B cell (primary cell): ENCODE measurements at regions not wholly inside any gene's neighbourhood (a gene's known extent, or its start where the extent isn't known, plus 50 kb on each side); places are given as distances from the start of the nearest gene placed in this dataset.

ENCODE experiments used
- ATAC-seq: fragments of 200-7000 bp; cut with Tn5 transposase; one replicate; pipeline ENCODE4 v1.10.0; 2021; ENCODE audit warnings: low read depth, mild to moderate bottlenecking, moderate number of reproducible peaks, moderate library complexity
- CTCF ChIA-PET: fragments of 350-600 bp; sonication (Branson Sonifier 250); formaldehyde crosslinking; loops from one replicate; lab custom pipeline; 2021; ENCODE audit warnings: antibody characterized with exemption, inconsistent platforms; lab: Charles Lee
- POLR2A ChIA-PET: fragments of 350-600 bp; sonication (Branson Sonifier 250); formaldehyde crosslinking; loops from one replicate; lab custom pipeline; 2021; ENCODE audit warnings: antibody characterized with exemption; lab: Charles Lee
- DNase-seq: peaks from one replicate; pipeline ENCODE4 v3.0.0; 2013
- H2AFZ ChIP-seq: 2 replicates; pipeline ENCODE4 v1.6.1; 2012; ENCODE audit warnings: mild to moderate bottlenecking, low read depth, low read length; ENCODE audit not compliant: insufficient read depth, poor library complexity, severe bottlenecking
- H3K27ac ChIP-seq, 2 donors: 1 replicate in 1 of 2; 2 replicates in 1 of 2; pipeline ENCODE4 v1.5.1; 2012 to 2013; ENCODE audit warnings: low read length in 2 of 2, mild to moderate bottlenecking in 2 of 2, moderate library complexity in 1 of 2
- H3K27me3 ChIP-seq, 4 experiments: fragments of 200-600 bp in 1 of 4; sonication (generic) in 1 of 4; replicated peaks in 1 of 4; 1 replicate in 2 of 4; 2 replicates in 2 of 4; pipeline versions ENCODE4 v1.6.1 to v1.7.0; 2013 to 2016; ENCODE audit warnings: low read length in 3 of 4, mild to moderate bottlenecking in 2 of 4, mixed read lengths in 1 of 4, moderate library complexity in 1 of 4; ENCODE audit not compliant: insufficient read depth in 4 of 4, control insufficient read depth in 3 of 4; ENCODE audit errors: control extremely low read depth in 1 of 4
- H3K36me3 ChIP-seq, 2 experiments: replicated peaks in 1 of 2; 1 replicate in 1 of 2; 2 replicates in 1 of 2; pipeline versions ENCODE4 v1.6.1 to v1.7.1; 2013; ENCODE audit warnings: low read length in 1 of 2; ENCODE audit not compliant: insufficient read depth in 2 of 2, control insufficient read depth in 1 of 2; ENCODE audit errors: control extremely low read depth in 1 of 2, extremely low read depth in 1 of 2
- H3K4me1 ChIP-seq, 2 donors: fragments of 200-600 bp in 1 of 2; sonication (generic) in 1 of 2; 1 replicate in 1 of 2; 2 replicates in 1 of 2; pipeline versions ENCODE4 v1.5.1 to v1.6.1; 2013 to 2017; ENCODE audit warnings: low read length in 2 of 2; ENCODE audit not compliant: control insufficient read depth in 2 of 2, insufficient read depth in 2 of 2
- H3K4me2 ChIP-seq: replicated peaks from 2 replicates; pipeline ENCODE3; 2012; ENCODE audit warnings: mild to moderate bottlenecking, low read depth, low read length; ENCODE audit not compliant: poor library complexity, severe bottlenecking
- H3K4me3 ChIP-seq, 5 experiments: fragments of 200-600 bp in 1 of 5; sonication (generic) in 1 of 5; 1 replicate in 3 of 5; 2 replicates in 2 of 5; pipeline versions ENCODE4 v1.5.1 to v1.7.0; 2011 to 2016; ENCODE audit warnings: low read length in 4 of 5, mild to moderate bottlenecking in 4 of 5, low read depth in 2 of 5, control low read depth in 1 of 5, moderate library complexity in 1 of 5; ENCODE audit not compliant: insufficient read depth in 1 of 5; ENCODE audit errors: control extremely low read depth in 1 of 5, extremely low read depth in 1 of 5
- H3K79me2 ChIP-seq: fragments of 200-600 bp; sonication (generic); one replicate; pipeline ENCODE4 v1.6.0; 2016; ENCODE audit warnings: low read length; ENCODE audit not compliant: control insufficient read depth, insufficient read depth
- H3K9ac ChIP-seq: fragments of 200-600 bp; sonication (generic); 2 replicates; pipeline ENCODE4 v1.6.1; 2017; ENCODE audit warnings: mild to moderate bottlenecking, low read length, moderate library complexity
- H3K9me3 ChIP-seq, 3 donors: one replicate each; pipeline versions ENCODE4 v1.6.1 to v1.7.1; 2013; ENCODE audit warnings: low read length in 2 of 3; ENCODE audit not compliant: control insufficient read depth in 2 of 3, insufficient read depth in 1 of 3; ENCODE audit errors: control extremely low read depth in 1 of 3
- H4K20me1 ChIP-seq: 2 replicates; pipeline ENCODE4 v1.6.0; 2012; ENCODE audit warnings: mild to moderate bottlenecking, low read length; ENCODE audit not compliant: insufficient read depth, control insufficient read depth, poor library complexity, severe bottlenecking
- H3K27ac Mint-ChIP-seq: one replicate; pipeline ENCODE4 v1.8.0; 2021; ENCODE audit warnings: mixed read lengths
- H3K27me3 Mint-ChIP-seq: one replicate; pipeline ENCODE4 v1.8.0; 2021; ENCODE audit warnings: mixed read lengths
- H3K4me1 Mint-ChIP-seq: one replicate; pipeline ENCODE4 v1.8.0; 2021; ENCODE audit warnings: mixed read lengths
- H3K4me3 Mint-ChIP-seq: one replicate; pipeline ENCODE4 v1.8.0; 2021; ENCODE audit warnings: mixed read lengths
- H3K9me3 Mint-ChIP-seq: one replicate; pipeline ENCODE4 v1.8.0; 2022; ENCODE audit warnings: mixed read lengths; ENCODE audit not compliant: insufficient read depth
- CTCF ChIP-seq: fragments of 200-600 bp; IDR thresholded peaks from one replicate; pipeline ENCODE4 v1.8.0; 2022; ENCODE audit warnings: antibody characterized with exemption, mild to moderate bottlenecking
- EZH2 ChIP-seq: IDR thresholded peaks from 2 replicates; pipeline ENCODE4 v1.6.1; 2012; ENCODE audit warnings: borderline replicate concordance, low read depth, mild to moderate bottlenecking, moderate library complexity, low read length; ENCODE audit not compliant: insufficient read depth, poor library complexity, severe bottlenecking
- WGBS: methylation state at CpG from one replicate; pipeline ENCODE4 v1.1.5; 2013; ENCODE audit warnings: missing lambda C conversion rate; ENCODE audit not compliant: insufficient coverage; 5-methylcytosine and 5-hydroxymethylcytosine counted together
- intact Hi-C: fragments of 100-400 bp; cut with micrococcal nuclease; formaldehyde crosslinking; loops from one replicate; pipeline ENCODE4 v1.10.0; 2022

- 100% methylated on average over 1 of the region's 6 CpGs for WGBS
- peaks cover 6% of the 10 kb centered on the region for H3K27me3 Mint-ChIP-seq
- no peak overlapping the region for H3K9ac ChIP-seq
Observed at GRCh38 chr6:4363656-4364055, 228.3 kb upstream of the ECI2 start.

GRCh38 chr6:4362326-4362725 lies 227.0 kb upstream of the ECI2 start:
- Histone ChIP-seq H3K9ac (no peak overlapping the region), H3K4me1 (peaks cover 11 to 14% of the 10 kb centered on the region in 2 donors), H3K79me2 (no peaks in the 10 kb centered on the region), H3K36me3 (no peaks in the 10 kb centered on the region), H2AFZ (no peak overlapping the region), H3K27ac (no peak overlapping the region), H3K27me3 (peaks cover 0 to 1% (median 0%) of the 10 kb centered on the region in 4 experiments), H3K4me2 (no peak overlapping the region), H3K4me3 (no peak overlapping the region), H4K20me1 (no peaks in the 10 kb centered on the region), H3K9me3 (peaks cover 0 to 5% (median 0%) of the 10 kb centered on the region in 3 donors)
- ATAC-seq (no peak), DNase-seq (no peak)
- H3K4me1 Mint-ChIP-seq = peaks cover 33% of the 10 kb centered on the region
- ChIA-PET POLR2A (no interaction called here), CTCF (no interaction called here)
- intact Hi-C loops = no loop called here
- no peak overlapping the region for H3K27ac Mint-ChIP-seq
- no peaks in the 10 kb centered on the region for H3K9me3 Mint-ChIP-seq
- WGBS = 60% methylated on average over 1 of the region's 4 CpGs
- peaks cover 2% of the 10 kb centered on the region for H3K27me3 Mint-ChIP-seq
- TF ChIP-seq CTCF (no peak), EZH2 (no peak)
- H3K4me3 Mint-ChIP-seq = no peak overlapping the region

More at GRCh38 chr6:4363656-4364055, 228.3 kb upstream of the ECI2 start:
- Mint-ChIP-seq H3K9me3 (no peaks in the 10 kb centered on the region), H3K4me1 (peaks cover 33% of the 10 kb centered on the region), H3K4me3 (no peak overlapping the region), H3K27ac (no peak overlapping the region)
- DNase-seq (no peak), ATAC-seq (no peak)
- no peak overlapping the region for H3K27ac ChIP-seq
- no peak overlapping the region for H3K4me2 ChIP-seq
- peaks cover 0 to 4% (median 0%) of the 10 kb centered on the region in 4 experiments for H3K27me3 ChIP-seq
- CTCF ChIA-PET = no interaction called here
- H4K20me1 ChIP-seq = no peaks in the 10 kb centered on the region
- intact Hi-C loops = no loop called here
- POLR2A ChIA-PET = no interaction called here
- no peaks in the 10 kb centered on the region for H3K79me2 ChIP-seq
- TF ChIP-seq CTCF (no peak), EZH2 (no peak)
- H3K4me3 ChIP-seq = no peak overlapping the region
- H3K36me3 ChIP-seq = no peaks in the 10 kb centered on the region
- no peak overlapping the region for H2AFZ ChIP-seq
- H3K4me1 ChIP-seq = peaks cover 11 to 14% of the 10 kb centered on the region in 2 donors
- peaks cover 0 to 1% (median 0%) of the 10 kb centered on the region in 3 donors for H3K9me3 ChIP-seq
